ENCODE measurements at regions not wholly inside any gene's neighbourhood (a gene's known extent, or its start where the extent isn't known, plus 50 kb on each side); places are given as distances from the start of the nearest gene placed in this dataset.
A peak's percentile ranks its signal among the peaks of the same experiment; 100 is the strongest.

DNA sequence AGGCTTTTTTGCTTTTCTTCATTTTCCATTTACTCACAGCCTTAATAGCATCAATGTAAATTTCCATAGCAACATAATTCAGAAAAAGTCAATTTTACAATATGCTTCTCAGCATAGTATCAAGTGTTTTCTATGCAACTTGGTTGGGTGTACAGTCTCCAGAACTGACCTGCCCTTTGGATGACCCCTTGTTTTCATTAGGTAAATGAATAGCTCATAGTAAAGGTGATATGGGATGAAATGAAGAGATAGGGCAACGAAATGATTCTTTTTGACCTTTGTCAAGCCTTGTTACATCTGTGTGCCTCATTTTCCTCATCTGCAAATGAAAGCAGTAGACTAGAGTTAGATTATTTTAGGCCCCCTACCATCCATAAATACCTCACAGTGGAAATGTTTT is 1081.0 kb downstream of the TMTC2 start:
- peaks cover 22% of the 10 kb centered on the region for H3K9me3 Mint-ChIP-seq
- peaks cover 6% of the 10 kb centered on the region for H3K4me1 Mint-ChIP-seq
- peak overlapping the region in 1 of 3 experiments; percentile 79 for H3K27ac Mint-ChIP-seq
- H3K4me3 Mint-ChIP-seq: no peak overlapping the region
- TF ChIP-seq, protein P1, sequence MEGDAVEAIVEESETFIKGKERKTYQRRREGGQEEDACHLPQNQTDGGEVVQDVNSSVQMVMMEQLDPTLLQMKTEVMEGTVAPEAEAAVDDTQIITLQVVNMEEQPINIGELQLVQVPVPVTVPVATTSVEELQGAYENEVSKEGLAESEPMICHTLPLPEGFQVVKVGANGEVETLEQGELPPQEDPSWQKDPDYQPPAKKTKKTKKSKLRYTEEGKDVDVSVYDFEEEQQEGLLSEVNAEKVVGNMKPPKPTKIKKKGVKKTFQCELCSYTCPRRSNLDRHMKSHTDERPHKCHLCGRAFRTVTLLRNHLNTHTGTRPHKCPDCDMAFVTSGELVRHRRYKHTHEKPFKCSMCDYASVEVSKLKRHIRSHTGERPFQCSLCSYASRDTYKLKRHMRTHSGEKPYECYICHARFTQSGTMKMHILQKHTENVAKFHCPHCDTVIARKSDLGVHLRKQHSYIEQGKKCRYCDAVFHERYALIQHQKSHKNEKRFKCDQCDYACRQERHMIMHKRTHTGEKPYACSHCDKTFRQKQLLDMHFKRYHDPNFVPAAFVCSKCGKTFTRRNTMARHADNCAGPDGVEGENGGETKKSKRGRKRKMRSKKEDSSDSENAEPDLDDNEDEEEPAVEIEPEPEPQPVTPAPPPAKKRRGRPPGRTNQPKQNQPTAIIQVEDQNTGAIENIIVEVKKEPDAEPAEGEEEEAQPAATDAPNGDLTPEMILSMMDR (IDR thresholded peaks at IDR 0.05; ENCODE audit: unreplicated experiment in 3 of 3): no peak
- no peaks in the 10 kb centered on the region for H3K27me3 Mint-ChIP-seq (ENCODE audit: low read depth)
- peaks cover 14% of the 10 kb centered on the region for H3K36me3 Mint-ChIP-seq (ENCODE audit: low read depth)

DNA sequence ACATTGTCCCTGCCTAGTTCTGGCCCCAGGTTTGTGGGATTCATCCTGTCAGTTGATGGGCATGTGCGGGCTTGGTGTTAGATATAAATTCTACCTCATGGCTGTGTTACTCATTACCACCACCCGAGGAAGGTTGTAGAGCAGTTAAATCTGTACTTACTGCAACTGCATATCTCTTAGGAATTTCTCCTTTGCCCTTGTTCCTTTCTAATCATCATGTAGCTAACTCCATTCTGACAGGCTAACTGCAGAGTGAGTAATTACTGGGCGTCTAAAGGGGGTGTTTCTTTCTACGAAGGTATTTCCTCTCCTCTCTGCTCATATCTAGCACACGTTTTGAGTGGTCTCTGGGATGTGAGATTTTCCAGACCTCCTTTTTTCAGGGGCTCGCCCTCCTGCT is 1076.7 kb downstream of the TMTC2 start:
- H3K27me3 Mint-ChIP-seq (ENCODE audit: low read depth): no peaks in the 10 kb centered on the region
- TF ChIP-seq, protein P1 (IDR thresholded peaks at IDR 0.05; ENCODE audit: unreplicated experiment in 3 of 3): no peak
- no peak overlapping the region for H3K27ac Mint-ChIP-seq
- no peaks in the 10 kb centered on the region for H3K4me1 Mint-ChIP-seq
- peaks cover 14% of the 10 kb centered on the region for H3K36me3 Mint-ChIP-seq (ENCODE audit: low read depth)
- H3K4me3 Mint-ChIP-seq: no peak overlapping the region
- peaks cover 19% of the 10 kb centered on the region for H3K9me3 Mint-ChIP-seq

DNA sequence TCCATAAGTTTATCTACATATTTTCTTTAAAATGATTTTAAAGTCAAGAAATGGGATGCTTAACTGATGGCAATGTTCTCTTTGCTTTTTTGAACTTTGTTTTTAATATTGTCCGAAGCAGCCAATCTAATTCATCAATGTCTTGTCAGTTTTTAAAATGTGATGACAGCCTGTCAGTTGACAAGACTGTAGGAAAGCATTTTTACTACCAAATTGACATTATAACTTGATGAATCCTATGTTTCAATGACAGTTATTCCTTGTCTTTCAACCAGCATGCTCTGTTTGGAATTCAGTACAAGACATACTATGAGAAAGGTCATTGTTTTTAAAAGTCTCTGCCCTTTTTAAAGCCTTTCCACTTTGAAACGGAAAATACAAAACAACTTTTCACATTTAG is 1073.2 kb downstream of the TMTC2 start:
- H3K4me3 Mint-ChIP-seq: no peak overlapping the region
- H3K27ac Mint-ChIP-seq: no peak overlapping the region
- H3K27me3 Mint-ChIP-seq (ENCODE audit: low read depth): no peaks in the 10 kb centered on the region
- H3K36me3 Mint-ChIP-seq (ENCODE audit: low read depth): peaks cover 14% of the 10 kb centered on the region
- peaks cover 19% of the 10 kb centered on the region for H3K9me3 Mint-ChIP-seq
- no peaks in the 10 kb centered on the region for H3K4me1 Mint-ChIP-seq
- TF ChIP-seq, protein P1 (IDR thresholded peaks at IDR 0.05; ENCODE audit: unreplicated experiment in 3 of 3): no peak

DNA sequence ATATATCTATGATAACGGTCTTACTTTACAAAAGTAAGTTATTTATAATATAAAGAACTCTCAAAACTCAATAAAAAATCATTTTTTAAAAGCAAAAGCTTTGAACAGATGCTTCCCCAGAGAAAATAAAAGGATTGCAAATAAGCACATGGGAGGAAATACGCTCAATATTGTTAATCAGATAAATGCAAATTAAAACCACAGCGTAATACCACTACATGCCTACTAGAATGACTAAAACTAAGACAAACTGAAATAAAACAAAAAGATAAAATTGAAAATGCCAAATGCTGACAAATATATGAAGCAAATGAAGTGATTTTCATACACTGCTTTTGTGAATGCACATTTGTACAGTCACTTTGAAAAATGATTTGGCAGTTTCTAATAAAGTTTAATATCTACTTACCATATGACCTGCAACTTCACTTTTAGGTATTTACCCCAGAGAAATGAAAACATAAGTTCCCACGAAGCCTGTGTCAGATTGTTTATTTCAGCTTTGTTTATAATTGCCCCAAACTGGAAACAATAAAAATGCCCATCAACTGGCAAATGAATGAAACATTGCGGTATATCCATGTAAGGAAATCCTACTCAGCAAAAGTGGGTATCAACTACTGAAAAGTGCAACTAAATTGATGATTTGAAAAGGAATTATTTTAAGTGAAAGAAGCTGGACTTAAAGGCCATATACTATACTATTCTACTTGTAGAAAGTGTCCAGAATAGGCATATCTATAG is 1072.4 kb downstream of the TMTC2 start:
- H3K36me3 Mint-ChIP-seq (ENCODE audit: low read depth): peaks cover 13% of the 10 kb centered on the region
- H3K27ac Mint-ChIP-seq: no peak overlapping the region
- H3K4me1 Mint-ChIP-seq: no peaks in the 10 kb centered on the region
- no peak overlapping the region for H3K4me3 Mint-ChIP-seq
- peaks cover 15% of the 10 kb centered on the region for H3K9me3 Mint-ChIP-seq
- no peaks in the 10 kb centered on the region for H3K27me3 Mint-ChIP-seq (ENCODE audit: low read depth)
- TF ChIP-seq, protein P1 (IDR thresholded peaks at IDR 0.05; ENCODE audit: unreplicated experiment in 3 of 3): no peak

DNA sequence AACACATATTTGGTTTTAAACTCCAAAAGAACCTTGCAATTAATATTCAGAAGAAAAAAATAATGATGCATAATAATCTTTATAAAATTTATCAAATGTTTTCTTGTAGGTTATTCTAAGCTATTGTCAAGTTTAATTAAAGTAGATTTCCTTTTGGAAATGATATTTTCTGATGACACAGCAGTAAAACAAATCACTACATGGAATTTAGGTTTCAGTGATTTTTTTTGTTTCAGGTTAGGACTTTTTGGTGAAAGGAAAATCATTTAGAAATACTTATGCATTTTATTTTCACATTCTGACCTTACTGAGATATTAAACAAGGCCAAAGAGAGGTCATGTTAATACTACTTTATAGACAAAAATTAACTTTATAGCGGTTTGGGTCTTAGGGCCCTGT is 1067.2 kb downstream of the TMTC2 start:
- no peak overlapping the region for H3K27ac Mint-ChIP-seq
- no peaks in the 10 kb centered on the region for H3K9me3 Mint-ChIP-seq
- TF ChIP-seq, protein P1 (IDR thresholded peaks at IDR 0.05; ENCODE audit: unreplicated experiment in 3 of 3): no peak
- no peak overlapping the region for H3K4me3 Mint-ChIP-seq
- H3K27me3 Mint-ChIP-seq (ENCODE audit: low read depth): no peaks in the 10 kb centered on the region
- H3K4me1 Mint-ChIP-seq: no peaks in the 10 kb centered on the region
- no peaks in the 10 kb centered on the region for H3K36me3 Mint-ChIP-seq (ENCODE audit: low read depth)

DNA sequence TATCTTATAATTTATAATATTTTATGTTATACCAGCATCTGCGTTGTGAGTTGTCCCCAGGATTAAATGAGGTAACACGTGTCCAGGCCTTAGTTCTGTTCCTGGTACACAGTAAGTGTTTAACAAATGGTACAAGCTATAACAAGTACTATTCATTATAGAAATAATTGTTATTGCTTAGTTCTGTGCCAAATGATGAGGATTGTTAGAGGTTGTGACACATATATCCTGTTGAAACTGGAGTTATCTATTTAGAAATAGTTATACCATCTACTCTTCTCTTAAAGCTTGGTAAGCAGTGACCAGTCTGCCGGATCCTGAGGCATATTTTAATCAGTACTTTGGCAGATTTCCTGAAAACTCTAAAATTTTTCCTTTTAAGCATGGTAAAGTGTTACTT is 1066.5 kb downstream of the TMTC2 start:
- TF ChIP-seq, protein P1 (IDR thresholded peaks at IDR 0.05; ENCODE audit: unreplicated experiment in 3 of 3): no peak
- no peak overlapping the region for H3K4me3 Mint-ChIP-seq
- H3K27ac Mint-ChIP-seq: no peak overlapping the region
- H3K27me3 Mint-ChIP-seq (ENCODE audit: low read depth): no peaks in the 10 kb centered on the region
- H3K36me3 Mint-ChIP-seq (ENCODE audit: low read depth): no peaks in the 10 kb centered on the region
- no peaks in the 10 kb centered on the region for H3K9me3 Mint-ChIP-seq
- H3K4me1 Mint-ChIP-seq: no peaks in the 10 kb centered on the region
